AG04449 (cell line): ENCODE measurements at regions not wholly inside any gene's neighbourhood (a gene's known extent, or its start where the extent isn't known, plus 50 kb on each side); places are given as distances from the start of the nearest gene placed in this dataset.

Experiments
- CTCF ChIA-PET: fragments of 350-600 bp; formaldehyde crosslinking; extraction: SDS; loops from one replicate; lab custom pipeline; 2021; ENCODE audit warnings: antibody characterized with exemption; lab: Yijun Ruan, JAX
- POLR2A ChIA-PET: fragments of 400-600, 350-600 bp; formaldehyde crosslinking; extraction: SDS; loops from one replicate; lab custom pipeline; 2020; ENCODE audit warnings: antibody characterized with exemption, inconsistent platforms; lab: Yijun Ruan, JAX
- DNase-seq: peaks from one replicate; pipeline ENCODE4 v3.0.0-alpha.2; 2010; ENCODE audit warnings: low read depth, low spot score
- H3K4me3 ChIP-seq: 2 replicates; pipeline ENCODE4 v1.5.1; 2011; ENCODE audit warnings: low read depth, mild to moderate bottlenecking, control low read depth, low read length
- TF ChIP-seq, protein P1 (sequence below): IDR thresholded peaks from one replicate; pipeline ENCODE4 v1.5.1; 2011; ENCODE audit warnings: mild to moderate bottlenecking, moderate library complexity, low read length, control low read depth, inconsistent platforms; ENCODE audit not compliant: insufficient read depth; ENCODE audit errors: missing control alignments

DNA sequence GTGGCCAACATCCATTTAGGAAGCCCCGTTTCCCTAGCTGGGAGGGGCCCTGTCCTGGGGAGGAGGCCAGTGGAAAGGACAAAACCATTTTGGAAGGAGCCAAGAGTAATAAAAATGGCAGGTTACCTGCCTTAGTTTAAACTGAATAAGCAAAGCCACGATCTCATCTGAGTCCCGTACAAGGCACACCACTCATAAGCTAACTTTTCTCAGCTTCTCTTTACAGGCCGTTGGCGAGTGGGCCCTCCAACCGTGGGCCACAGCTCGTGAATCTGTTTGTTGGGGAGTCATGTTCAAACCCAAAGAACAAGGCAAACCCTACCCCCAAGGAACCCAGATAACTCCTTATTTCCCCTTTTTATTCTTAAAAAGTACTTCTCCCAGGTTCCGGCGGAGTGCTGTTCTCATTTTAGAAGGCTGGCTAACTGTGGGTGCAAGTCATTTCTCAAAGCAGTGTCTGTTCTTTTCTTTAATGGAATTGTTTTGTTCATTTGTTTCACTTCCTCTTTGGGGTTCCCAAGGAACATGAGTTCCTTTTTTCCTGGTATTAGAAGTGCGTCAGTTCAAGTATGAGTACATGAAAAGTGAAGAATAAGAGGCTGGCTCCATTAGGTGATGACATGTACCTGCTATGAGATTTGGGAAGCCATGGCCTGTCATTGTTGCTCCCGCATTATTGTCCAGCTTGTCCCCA is 89.0 kb downstream of the PSMG1 start:
- CTCF ChIA-PET, result interaction anchor here (2.0 kb wide), 1 partner anchor 9 kb away, joined by 5 read pairs; no protein-coding TSS in a partner anchor
- TF ChIP-seq, protein P1, sequence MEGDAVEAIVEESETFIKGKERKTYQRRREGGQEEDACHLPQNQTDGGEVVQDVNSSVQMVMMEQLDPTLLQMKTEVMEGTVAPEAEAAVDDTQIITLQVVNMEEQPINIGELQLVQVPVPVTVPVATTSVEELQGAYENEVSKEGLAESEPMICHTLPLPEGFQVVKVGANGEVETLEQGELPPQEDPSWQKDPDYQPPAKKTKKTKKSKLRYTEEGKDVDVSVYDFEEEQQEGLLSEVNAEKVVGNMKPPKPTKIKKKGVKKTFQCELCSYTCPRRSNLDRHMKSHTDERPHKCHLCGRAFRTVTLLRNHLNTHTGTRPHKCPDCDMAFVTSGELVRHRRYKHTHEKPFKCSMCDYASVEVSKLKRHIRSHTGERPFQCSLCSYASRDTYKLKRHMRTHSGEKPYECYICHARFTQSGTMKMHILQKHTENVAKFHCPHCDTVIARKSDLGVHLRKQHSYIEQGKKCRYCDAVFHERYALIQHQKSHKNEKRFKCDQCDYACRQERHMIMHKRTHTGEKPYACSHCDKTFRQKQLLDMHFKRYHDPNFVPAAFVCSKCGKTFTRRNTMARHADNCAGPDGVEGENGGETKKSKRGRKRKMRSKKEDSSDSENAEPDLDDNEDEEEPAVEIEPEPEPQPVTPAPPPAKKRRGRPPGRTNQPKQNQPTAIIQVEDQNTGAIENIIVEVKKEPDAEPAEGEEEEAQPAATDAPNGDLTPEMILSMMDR, result no peak
- POLR2A ChIA-PET, result no interaction called here
- DNase-seq, result no peak
- H3K4me3 ChIP-seq, result no peak overlapping the region

DNA sequence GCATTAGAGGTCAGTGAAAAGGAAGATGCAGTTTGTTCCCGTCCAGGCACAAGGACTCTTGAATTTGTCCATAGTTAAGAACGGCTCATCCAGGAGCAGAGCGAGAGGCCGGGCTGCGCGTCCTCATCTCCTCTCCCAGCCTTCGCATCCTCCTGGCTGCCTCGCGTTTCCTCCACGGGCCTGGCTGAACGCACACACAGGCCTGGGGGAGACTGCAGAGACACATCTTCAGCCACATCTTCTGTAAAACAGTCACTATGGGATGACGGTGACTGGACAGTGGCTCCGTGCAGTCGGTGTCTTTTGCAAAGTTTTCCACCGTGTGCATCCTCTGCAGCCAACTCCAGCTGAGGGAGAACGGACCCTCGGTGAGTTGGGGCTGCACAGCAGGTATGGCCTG is 89.7 kb downstream of the PSMG1 start:
- ChIA-PET POLR2A (no interaction called here), CTCF (interaction anchor here (1.1 to 2.0 kb wide), 2 partner anchors 9 to 33 kb away, joined by 3 to 5 read pairs; no protein-coding TSS in a partner anchor)
- DNase-seq, result no peak
- TF ChIP-seq, protein P1, result no peak
- H3K4me3 ChIP-seq, result no peak overlapping the region

DNA sequence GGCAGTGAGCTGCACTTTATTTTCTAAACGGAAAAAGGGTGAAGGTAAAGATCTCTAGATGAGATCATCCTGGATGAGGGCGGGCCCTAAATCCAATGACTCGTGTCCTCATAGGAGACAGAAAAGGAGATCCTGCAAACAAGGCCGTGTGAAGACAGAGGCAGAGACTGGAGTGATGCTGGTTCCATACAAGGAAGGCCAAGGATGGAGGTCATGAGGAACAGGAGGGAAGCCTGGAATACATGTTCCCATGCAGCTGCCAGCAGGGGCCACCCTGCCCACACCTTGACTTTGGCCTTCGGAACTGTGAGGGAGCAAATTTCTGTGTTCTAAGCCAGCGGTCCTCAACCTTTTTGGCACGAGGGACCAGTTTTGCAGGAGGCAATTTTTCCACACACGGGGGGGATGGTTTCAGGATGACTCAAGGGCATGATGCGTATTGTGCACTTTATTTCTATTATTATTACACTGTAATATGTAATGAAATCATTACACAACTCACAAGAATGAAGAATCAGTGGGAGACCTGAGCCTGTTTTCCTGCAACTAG is 94.3 kb downstream of the PSMG1 start:
- CTCF ChIA-PET, result no interaction called here
- H3K4me3 ChIP-seq, result no peak overlapping the region
- POLR2A ChIA-PET, result no interaction called here
- TF ChIP-seq, protein P1, result no peak
- no peak for DNase-seq

DNA sequence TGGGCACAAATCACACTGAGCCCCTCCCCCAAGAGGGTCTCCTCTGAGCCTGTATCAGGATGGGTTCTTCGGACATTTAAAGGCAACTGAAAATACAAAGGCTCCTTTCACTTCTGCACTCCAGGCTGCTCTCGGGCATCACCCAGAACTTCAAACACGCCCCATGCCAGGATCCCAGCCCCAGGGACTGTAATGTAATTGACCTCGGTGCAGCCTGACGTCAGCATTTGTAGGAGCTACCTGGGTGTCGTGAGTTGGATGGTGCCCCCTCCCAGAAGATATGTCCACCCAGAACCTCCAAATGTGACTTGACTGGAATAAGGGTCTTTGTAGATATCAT is 95.2 kb downstream of the PSMG1 start:
- CTCF ChIA-PET, result no interaction called here
- H3K4me3 ChIP-seq, result no peak overlapping the region
- TF ChIP-seq, protein P1, result no peak
- no peak for DNase-seq
- POLR2A ChIA-PET, result no interaction called here

DNA sequence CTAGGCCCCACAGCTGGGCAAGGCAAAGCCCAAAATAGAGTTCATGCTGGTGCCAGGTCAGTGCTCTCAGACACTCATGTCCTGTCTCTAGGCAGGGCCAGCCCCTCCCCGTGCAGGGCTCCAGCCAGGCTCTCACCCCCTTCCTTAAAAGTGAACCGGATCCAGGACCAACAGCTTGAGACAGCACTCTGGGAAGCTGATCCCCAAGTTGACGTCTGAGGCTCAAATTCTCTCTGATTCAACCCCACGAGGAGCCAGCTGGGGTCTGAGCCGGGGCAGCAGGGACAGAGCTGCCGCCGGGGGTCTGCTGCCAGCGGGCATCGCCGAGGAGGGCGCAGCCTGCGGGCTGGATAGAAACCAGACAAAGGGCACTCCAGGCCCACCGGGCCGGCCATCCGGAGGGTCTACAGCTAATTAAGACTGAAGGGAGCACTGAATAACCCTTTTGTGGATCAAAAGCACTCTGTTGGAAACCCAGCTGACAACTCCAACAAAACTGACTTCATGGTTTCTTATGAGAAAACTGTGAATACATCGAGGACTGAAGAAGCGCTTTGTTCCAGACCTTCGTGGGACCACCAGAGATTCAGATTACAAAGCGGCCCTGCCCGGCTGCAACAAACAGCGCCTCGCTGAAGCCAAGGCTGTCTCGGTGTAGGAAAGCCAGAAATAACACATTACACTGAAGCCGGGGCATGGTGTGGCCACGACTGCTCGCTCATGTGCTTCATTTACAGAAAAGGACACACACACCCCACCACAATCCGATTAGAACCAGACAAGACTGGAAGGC is 95.8 kb downstream of the PSMG1 start:
- no peak overlapping the region for H3K4me3 ChIP-seq
- ChIA-PET POLR2A (no interaction called here), CTCF (no interaction called here)
- TF ChIP-seq, protein P1, result no peak
- no peak for DNase-seq

DNA sequence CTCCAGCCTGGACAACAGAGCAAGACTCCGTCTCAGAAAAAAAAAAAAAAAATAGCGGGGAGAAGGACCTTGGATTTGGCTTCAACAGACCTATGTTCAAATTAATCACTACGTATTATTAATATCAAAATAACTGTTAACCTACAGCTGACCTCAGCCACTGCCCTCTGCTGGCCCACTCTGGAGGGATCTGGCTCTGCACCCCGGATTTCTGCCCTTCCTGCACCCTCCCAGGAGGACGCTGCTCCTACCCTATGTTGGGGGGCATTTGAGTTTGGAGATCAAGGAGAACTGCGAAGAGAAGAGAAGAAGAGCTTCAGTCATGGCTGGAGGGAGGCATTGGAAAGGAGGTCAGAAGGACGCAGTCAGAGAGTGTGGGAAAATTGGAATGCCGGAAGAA is 96.7 kb downstream of the PSMG1 start:
- no peak overlapping the region for H3K4me3 ChIP-seq
- no peak for DNase-seq
- TF ChIP-seq, protein P1, result peak; percentile 9
- CTCF ChIA-PET, result no interaction called here
- POLR2A ChIA-PET, result no interaction called here
